ENCODE measurements at regions not wholly inside any gene's neighbourhood (a gene's known extent, or its start where the extent isn't known, plus 50 kb on each side); places are given as distances from the start of the nearest gene placed in this dataset.
"Not testable (repeated sequence)": the region's sequence is repeated elsewhere in the genome, so short reads cannot be mapped to it uniquely, and the experiment has no call there.

GRCh38 chr3:22013641-22014040 lies 262.6 kb upstream of the ZNF385D start:
- TF ChIP-seq EZH2 (IDR thresholded peaks at IDR 0.05; ENCODE audit: low read length, unreplicated experiment), result no peak
- TF ChIP-seq EZH2phosphoT487 (IDR thresholded peaks at IDR 0.05; ENCODE audit: borderline replicate concordance, low read length), result no peak
- TF ChIP-seq, protein P1, sequence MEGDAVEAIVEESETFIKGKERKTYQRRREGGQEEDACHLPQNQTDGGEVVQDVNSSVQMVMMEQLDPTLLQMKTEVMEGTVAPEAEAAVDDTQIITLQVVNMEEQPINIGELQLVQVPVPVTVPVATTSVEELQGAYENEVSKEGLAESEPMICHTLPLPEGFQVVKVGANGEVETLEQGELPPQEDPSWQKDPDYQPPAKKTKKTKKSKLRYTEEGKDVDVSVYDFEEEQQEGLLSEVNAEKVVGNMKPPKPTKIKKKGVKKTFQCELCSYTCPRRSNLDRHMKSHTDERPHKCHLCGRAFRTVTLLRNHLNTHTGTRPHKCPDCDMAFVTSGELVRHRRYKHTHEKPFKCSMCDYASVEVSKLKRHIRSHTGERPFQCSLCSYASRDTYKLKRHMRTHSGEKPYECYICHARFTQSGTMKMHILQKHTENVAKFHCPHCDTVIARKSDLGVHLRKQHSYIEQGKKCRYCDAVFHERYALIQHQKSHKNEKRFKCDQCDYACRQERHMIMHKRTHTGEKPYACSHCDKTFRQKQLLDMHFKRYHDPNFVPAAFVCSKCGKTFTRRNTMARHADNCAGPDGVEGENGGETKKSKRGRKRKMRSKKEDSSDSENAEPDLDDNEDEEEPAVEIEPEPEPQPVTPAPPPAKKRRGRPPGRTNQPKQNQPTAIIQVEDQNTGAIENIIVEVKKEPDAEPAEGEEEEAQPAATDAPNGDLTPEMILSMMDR (conservative IDR thresholded peaks at IDR 0.05; ENCODE audit: low read depth, low read length), result no peak
- Histone ChIP-seq H3K79me2 (ENCODE audit: low read length) (no peaks in the 10 kb centered on the region), H2AFZ (ENCODE audit: low read length) (no peak overlapping the region), H3K36me3 (ENCODE audit: low read depth, low read length) (no peaks in the 10 kb centered on the region), H3K4me2 (ENCODE audit: low read length) (no peak overlapping the region), H3K4me1 (ENCODE audit: insufficient read depth, low read length) (no peaks in the 10 kb centered on the region), H3K9me3 (ENCODE audit: low read length) (no peaks in the 10 kb centered on the region), H3K4me3 (ENCODE audit: low read length) (no peak overlapping the region), H3F3A (ENCODE audit: low read length, unreplicated experiment) (no peaks in the 10 kb centered on the region), H3K27ac (ENCODE audit: low read length) (no peak overlapping the region), H3K9me2 (replicated peaks; ENCODE audit: low read length) (no peaks in the 10 kb centered on the region), H3K9ac (ENCODE audit: low read length) (no peak overlapping the region), H4K20me1 (ENCODE audit: low read length) (no peaks in the 10 kb centered on the region), H3K27me3 (ENCODE audit: low read length) (no peaks in the 10 kb centered on the region)
- CTCF ChIA-PET, result no interaction called here
- intact Hi-C loops (cut with micrococcal nuclease), result no loop called here
- no TSS peak for BruUV-seq (replicated peaks)
- POLR2A ChIA-PET (ENCODE audit: unreplicated experiment), result no interaction called here
- no peak for DNase-seq
- ATAC-seq, result no peak

GRCh38 chr3:22016197-22016596 lies 265.2 kb upstream of the ZNF385D start:
- Histone ChIP-seq H3K9me2 (replicated peaks; ENCODE audit: low read length) (no peaks in the 10 kb centered on the region), H3K36me3 (ENCODE audit: low read depth, low read length) (no peaks in the 10 kb centered on the region), H3K27me3 (ENCODE audit: low read length) (no peaks in the 10 kb centered on the region), H3K4me3 (ENCODE audit: low read length) (no peak overlapping the region), H3K79me2 (ENCODE audit: low read length) (no peaks in the 10 kb centered on the region), H3K9me3 (ENCODE audit: low read length) (no peaks in the 10 kb centered on the region), H3K4me1 (ENCODE audit: insufficient read depth, low read length) (no peaks in the 10 kb centered on the region), H3K27ac (ENCODE audit: low read length) (no peak overlapping the region), H2AFZ (ENCODE audit: low read length) (no peak overlapping the region), H3K4me2 (ENCODE audit: low read length) (no peak overlapping the region), H3F3A (ENCODE audit: low read length, unreplicated experiment) (no peaks in the 10 kb centered on the region), H3K9ac (ENCODE audit: low read length) (no peak overlapping the region), H4K20me1 (ENCODE audit: low read length) (no peaks in the 10 kb centered on the region)
- intact Hi-C loops (cut with micrococcal nuclease), result no loop called here
- POLR2A ChIA-PET (ENCODE audit: unreplicated experiment), result no interaction called here
- CTCF ChIA-PET, result no interaction called here
- ATAC-seq, result no peak
- TF ChIP-seq EZH2phosphoT487 (IDR thresholded peaks at IDR 0.05; ENCODE audit: borderline replicate concordance, low read length), result no peak
- TF ChIP-seq, protein P1 (conservative IDR thresholded peaks at IDR 0.05; ENCODE audit: low read depth, low read length), result no peak
- TF ChIP-seq EZH2 (IDR thresholded peaks at IDR 0.05; ENCODE audit: low read length, unreplicated experiment), result no peak
- no peak for DNase-seq
- no TSS peak for BruUV-seq (replicated peaks)

GRCh38 chr3:22024638-22025037 lies 273.6 kb upstream of the ZNF385D start:
- H3K9me2 ChIP-seq (replicated peaks; ENCODE audit: low read length); H2AFZ ChIP-seq (ENCODE audit: low read length); ATAC-seq; BruUV-seq (replicated peaks); H3K9ac ChIP-seq (ENCODE audit: low read length); H3K4me1 ChIP-seq (ENCODE audit: insufficient read depth, low read length); POLR2A ChIA-PET (ENCODE audit: unreplicated experiment); H3K4me3 ChIP-seq (ENCODE audit: low read length); H3K36me3 ChIP-seq (ENCODE audit: low read depth, low read length); H3K4me2 ChIP-seq (ENCODE audit: low read length); DNase-seq; H3F3A ChIP-seq (ENCODE audit: low read length, unreplicated experiment); CTCF ChIA-PET; H3K27ac ChIP-seq (ENCODE audit: low read length); H3K27me3 ChIP-seq (ENCODE audit: low read length); H4K20me1 ChIP-seq (ENCODE audit: low read length); intact Hi-C loops (cut with micrococcal nuclease); H3K79me2 ChIP-seq (ENCODE audit: low read length); H3K9me3 ChIP-seq (ENCODE audit: low read length): not testable (repeated sequence)
